NCI-H748 treated with DMSO at 0.1 percent for 48 hours (cell line): ENCODE measurements at regions not wholly inside any gene's neighbourhood (a gene's known extent, or its start where the extent isn't known, plus 50 kb on each side); places are given as distances from the start of the nearest gene placed in this dataset.
"Not testable (repeated sequence)": the region's sequence is repeated elsewhere in the genome, so short reads cannot be mapped to it uniquely, and the experiment has no call there.

ENCODE experiments used
- DNase-seq: peaks from one replicate; lab custom pipeline; 2025; lab: John Stamatoyannopoulos, UW

GRCh38 chrX:130467936-130468335, 66.1 kb downstream of the RBMX2 start:
- DNase-seq, result no peak

GRCh38 chrX:130468395-130468923, 66.7 kb downstream of the RBMX2 start:
- DNase-seq, result no peak

DNA sequence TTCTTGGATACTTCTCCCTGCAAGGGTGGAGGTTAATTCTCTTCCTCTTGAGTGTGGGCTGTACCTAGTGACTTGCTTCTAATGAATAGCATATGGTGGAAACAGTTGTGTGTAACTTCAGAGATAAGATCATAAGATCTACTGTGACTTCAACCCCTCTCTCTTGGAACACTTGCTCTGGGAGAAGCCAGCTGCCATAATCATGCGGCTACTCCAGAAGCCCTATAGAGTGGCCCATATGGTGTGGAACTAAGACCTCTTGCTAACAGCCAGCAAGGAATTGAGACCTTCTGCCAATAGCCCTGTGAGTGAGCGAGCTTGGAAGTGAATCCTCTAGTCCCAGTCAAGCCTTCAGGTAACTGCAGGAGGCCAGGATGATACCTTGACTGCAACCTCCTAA, 81.1 kb downstream of the RBMX2 start:
- no peak for DNase-seq

DNA sequence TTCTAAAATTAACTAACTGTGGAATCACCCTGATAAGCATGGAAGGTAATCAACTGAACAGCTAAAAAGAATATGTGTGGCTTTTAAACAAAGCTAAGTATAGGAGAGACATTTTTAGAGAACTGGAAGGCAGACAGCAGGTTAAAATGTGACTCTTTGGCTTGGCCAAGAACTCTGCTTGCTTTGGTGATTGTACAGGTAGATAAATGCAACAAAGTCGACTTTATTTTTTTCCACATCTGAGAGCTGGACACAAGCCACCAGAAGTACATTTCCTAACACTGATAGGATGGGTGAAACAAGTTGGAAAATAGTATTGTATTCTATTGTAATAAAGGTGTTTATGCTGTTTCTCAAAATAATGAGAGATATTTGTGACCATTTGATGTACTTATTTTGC, 84.1 kb downstream of the RBMX2 start:
- DNase-seq, result no peak

DNA sequence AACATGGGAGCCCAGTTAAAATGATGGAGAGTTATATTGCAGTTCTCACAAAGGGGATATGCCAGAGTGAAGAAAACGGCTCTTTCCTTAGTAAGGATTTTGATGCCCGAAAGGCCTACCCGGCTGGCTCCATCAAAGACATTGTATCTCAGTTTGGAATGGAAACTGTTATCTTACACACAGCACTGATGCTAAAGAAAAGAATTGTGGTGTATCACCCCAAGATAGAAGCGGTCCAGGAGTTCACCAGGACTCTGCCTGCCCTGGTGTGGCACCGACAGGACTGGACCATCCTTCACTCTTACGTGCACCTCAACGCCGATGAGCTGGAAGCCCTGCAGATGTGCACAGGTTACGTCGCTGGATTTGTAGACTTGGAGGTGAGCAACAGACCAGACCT, 93.7 kb downstream of the RBMX2 start:
- DNase-seq, result not testable (repeated sequence)

DNA sequence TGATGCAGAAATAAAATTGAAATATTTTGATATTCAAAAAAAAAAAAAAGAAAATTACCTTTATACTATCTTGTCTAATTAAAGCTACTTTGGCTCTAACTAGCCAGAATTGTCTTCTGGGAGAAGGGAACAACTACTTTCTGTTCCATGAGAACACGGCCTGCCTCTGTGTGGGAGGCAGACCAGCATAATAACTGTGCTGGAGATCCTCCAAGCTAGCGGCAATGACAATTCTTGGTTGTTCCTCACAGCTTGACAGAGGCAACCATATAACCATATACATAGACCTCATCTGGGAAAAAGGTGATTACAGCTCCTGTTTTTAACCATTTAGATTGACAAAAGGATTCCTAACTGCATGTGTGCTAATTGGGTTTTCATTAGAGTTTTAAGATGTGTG, 95.7 kb downstream of the RBMX2 start:
- DNase-seq, result no peak

- no peak for DNase-seq
These were observed 97.0 kb downstream of the RBMX2 start for GRCh38 chrX:130498653-130499274.

- DNase-seq, result no peak
These were observed 100.3 kb downstream of the RBMX2 start for GRCh38 chrX:130502016-130502570.

- DNase-seq, result no peak
These were observed 102.2 kb downstream of the RBMX2 start for GRCh38 chrX:130504019-130504418.

GRCh38 chrX:130507015-130507414, 105.2 kb downstream of the RBMX2 start:
- no peak for DNase-seq

GRCh38 chrX:130512534-130512933, 110.7 kb downstream of the RBMX2 start:
- not testable (repeated sequence) for DNase-seq

- peak; percentile 3 for DNase-seq
These were observed 114.3 kb downstream of the RBMX2 start for GRCh38 chrX:130516123-130516522.

DNA sequence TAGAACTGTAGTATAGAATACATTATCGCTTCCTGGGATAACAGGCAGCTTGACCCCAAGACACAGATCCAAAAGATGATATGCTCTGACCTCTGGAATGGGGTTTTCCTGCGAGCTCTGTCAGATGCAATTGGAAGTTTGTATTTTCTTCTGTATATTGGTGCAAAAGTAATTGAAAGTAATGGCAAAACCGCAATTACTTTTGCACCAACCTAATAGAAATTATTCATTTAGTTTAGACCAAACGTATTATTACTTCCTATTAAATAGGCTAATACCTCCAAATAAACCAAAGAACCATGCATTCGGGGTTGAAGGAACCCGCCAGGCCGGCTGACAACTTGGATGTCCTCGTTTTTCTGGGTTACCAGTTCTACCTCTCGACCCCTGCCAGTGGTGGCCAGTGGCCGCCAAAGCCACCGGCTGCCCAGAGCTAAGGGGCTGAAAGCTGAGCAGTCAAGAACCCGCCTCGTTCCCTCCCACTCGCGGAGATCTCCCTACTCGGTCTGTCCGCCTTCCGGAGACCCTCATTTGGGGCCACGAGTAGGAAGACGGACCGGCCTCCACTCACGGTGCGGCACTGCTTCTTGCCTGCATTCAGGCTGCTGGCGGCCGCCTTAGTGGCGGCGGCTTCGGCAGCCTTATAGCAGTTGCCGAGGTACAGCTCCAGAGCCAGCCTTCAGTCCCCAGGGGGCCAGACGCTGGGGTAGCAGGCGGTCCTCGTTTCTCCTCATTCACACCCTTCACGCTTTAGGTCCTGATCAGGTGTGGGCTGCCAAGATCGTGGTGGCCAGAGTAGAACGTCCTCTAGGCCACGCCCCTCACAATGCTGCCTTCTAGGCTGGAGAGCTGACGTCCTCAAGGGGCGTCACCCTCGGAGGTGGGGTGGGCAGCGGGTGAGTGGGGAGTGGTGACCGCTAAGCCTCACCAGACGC, 121.9 kb downstream of the RBMX2 start:
- no peak for DNase-seq

DNA sequence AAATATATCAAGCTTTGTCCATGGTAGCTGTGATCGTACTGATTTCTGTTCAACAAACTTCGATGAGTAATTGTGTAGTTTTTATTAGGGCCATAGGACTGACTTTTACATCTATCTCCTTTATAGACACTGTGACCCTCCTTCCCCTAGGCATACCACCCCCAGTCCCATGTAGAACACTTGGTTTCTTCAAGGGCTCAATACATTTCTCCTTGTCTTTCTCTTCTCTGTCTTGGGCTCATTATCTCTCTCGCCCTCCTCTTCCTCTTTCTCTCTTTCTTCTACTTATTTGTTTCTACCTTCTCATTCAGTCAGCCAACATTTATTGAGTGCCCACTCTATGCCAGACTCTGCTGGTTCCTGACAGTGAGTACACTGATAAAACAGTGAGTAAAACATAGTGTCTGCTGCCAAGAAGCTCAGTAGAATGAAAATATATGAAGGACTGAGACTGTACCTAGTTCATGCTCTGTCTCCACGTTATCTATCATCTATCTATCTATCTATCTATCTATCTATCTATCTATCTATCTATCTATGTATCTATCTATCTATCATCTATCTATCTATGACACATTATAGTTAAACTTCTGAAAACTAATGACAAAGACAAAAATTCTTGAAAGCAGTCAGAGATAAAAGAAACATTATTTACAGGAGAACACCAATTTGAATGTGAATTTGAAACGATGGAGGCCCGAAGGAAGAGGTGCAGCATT, 122.8 kb downstream of the RBMX2 start:
- DNase-seq, result no peak

GRCh38 chrX:130529531-130529930, 127.7 kb downstream of the RBMX2 start:
- no peak for DNase-seq

DNA sequence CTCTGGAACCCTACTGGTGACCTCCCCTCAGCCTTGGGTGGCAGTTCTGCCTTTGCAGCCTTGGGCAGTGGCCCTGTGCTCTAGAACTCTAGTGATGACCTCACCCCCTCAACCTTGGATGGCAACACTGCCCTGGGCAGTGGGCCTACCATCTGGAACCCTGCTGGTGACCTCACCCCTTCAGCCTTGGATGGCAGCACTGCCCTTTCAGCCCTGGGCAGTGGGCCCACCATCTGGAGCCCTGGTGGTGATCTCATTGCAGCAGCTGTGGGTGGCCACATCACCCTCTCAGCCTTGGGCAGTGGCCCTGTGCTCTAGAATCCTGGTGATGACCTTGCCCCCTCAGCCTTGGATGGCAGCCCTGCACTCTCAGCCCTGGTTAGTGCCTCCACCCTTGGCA, 129.3 kb downstream of the RBMX2 start:
- no peak for DNase-seq

DNA sequence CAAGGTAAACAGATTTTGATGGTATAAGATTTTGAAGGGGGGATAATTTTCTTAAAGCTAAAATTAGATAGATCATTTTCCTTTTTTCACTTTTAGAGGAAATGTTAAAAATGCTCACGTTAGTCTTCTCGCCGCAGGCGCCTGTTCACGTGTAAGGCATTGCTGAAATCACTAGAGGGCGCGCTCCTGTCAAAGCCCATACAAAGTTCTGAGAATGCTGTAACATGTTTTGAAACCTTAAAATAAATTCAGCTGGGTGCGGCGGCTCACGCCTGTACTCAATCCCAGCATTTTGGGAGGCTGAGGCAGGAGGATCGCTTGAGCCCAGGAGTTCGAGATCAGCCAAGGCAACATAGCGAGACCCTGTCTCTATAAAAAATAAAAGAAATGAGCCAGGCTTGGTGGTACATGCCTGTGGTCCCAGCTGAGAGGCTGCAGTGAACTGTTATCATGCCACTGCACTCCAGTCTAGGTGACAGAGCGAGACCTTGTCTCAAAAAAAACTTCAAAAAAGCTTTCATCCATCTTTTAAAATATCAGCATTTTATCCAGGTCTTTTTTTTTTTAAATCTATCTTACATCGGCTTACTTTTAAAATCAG, 138.0 kb downstream of the RBMX2 start:
- peak; percentile 41 for DNase-seq

GRCh38 chrX:130543603-130544325, 142.0 kb downstream of the RBMX2 start:
- DNase-seq, result no peak

DNA sequence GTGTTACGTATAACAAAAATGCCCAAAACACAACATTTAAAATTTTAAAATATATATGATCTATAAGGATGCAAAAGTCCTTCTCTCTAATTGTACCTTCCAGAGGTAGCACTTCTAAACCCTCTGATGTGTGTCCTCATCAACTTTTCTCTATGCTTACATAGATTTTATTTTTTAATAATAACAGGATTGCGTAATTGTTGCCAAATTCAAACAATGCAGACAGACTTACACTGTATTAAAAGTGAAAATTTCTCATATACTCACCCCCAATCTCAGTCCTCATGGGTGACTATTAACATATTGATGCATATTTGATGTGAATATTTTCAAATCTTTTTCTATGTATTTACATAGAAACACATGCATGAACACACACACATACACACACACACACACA, 144.0 kb downstream of the RBMX2 start:
- no peak for DNase-seq

- not testable (repeated sequence) for DNase-seq
These were observed 147.6 kb downstream of the RBMX2 start for GRCh38 chrX:130549382-130549781.

DNA sequence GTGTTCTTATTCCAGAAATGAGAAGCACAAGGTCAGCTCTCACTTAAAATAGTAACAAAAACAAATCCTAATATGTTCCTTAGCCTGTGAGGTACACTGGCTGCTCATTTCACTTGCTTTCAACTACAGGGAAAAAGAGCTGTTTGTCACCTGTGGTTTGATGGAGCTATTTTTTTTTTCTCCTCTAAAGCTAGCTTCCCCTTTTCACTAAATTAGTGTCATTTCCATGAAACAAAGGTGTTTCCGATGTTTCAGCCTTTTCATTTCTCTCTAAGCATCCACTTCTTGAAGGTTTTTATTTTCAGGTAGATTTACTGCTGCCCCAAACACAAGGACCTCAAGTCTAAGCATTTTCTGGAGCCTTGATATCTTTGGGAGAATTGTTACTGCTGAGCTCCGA, 148.6 kb downstream of the RBMX2 start:
- DNase-seq, result no peak
